Effector memory CD4-positive, alpha-beta T cell (primary cell): ENCODE measurements at regions not wholly inside any gene's neighbourhood (a gene's known extent, or its start where the extent isn't known, plus 50 kb on each side); places are given as distances from the start of the nearest gene placed in this dataset.

Experiments used
- DNase-seq, 3 donors: peaks; one replicate each; pipeline ENCODE4 v3.0.0-alpha.2; 2020
- H3K27ac ChIP-seq: 2 replicates; pipeline ENCODE4 v1.7.0; 2013; ENCODE audit warnings: mild to moderate bottlenecking, low read length, moderate library complexity; ENCODE audit not compliant: insufficient read depth, poor library complexity, severe bottlenecking
- H3K27me3 ChIP-seq: replicated peaks from 2 replicates; pipeline ENCODE4 v1.7.0; 2013; ENCODE audit warnings: mild to moderate bottlenecking, low read length; ENCODE audit not compliant: insufficient read depth, control insufficient read depth, poor library complexity, severe bottlenecking
- H3K36me3 ChIP-seq: 2 replicates; pipeline ENCODE4 v1.7.0; 2013; ENCODE audit warnings: mild to moderate bottlenecking, low read length, moderate library complexity; ENCODE audit not compliant: control insufficient read depth, insufficient read depth
- H3K4me1 ChIP-seq: 2 replicates; pipeline ENCODE4 v1.7.0; 2013; ENCODE audit warnings: low read length, mild to moderate bottlenecking; ENCODE audit not compliant: control insufficient read depth, insufficient read depth, poor library complexity, severe bottlenecking
- H3K4me3 ChIP-seq: 2 replicates; pipeline ENCODE4 v1.7.0; 2013; ENCODE audit warnings: low read length, low read depth, mild to moderate bottlenecking; ENCODE audit not compliant: insufficient read depth, poor library complexity, severe bottlenecking
- H3K9me3 ChIP-seq: 2 replicates; pipeline ENCODE4 v1.7.0; 2013; ENCODE audit warnings: mild to moderate bottlenecking, low read length, moderate library complexity; ENCODE audit not compliant: control insufficient read depth

DNA sequence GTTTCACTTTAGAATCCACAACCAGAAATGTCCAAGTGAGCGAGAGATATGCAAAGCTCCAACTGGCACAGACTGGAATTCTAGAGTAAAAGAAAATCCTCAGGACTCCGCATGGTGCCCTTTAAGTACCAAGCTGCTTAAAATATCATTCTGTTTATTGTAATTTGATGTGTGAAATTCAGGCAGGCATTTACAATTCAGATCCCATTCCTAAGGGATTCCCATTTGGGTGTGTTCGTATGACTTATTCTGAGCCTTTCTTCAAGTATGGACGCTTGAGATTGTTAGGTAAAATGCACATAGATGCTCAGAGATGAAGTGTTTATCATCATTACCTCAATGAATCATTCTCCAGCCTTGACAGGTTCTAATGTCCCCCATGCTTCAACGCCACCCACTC is 99.3 kb upstream of the EEF1E1 start:
- Histone ChIP-seq H3K36me3 (no peaks in the 10 kb centered on the region), H3K27ac (no peak overlapping the region), H3K4me1 (no peaks in the 10 kb centered on the region), H3K27me3 (no peaks in the 10 kb centered on the region), H3K4me3 (no peak overlapping the region), H3K9me3 (no peaks in the 10 kb centered on the region)
- no peak for DNase-seq

GRCh38 chr6:8200255-8200654 is 97.9 kb upstream of the EEF1E1 start:
- Histone ChIP-seq H3K4me1 (no peaks in the 10 kb centered on the region), H3K9me3 (no peaks in the 10 kb centered on the region)

DNA sequence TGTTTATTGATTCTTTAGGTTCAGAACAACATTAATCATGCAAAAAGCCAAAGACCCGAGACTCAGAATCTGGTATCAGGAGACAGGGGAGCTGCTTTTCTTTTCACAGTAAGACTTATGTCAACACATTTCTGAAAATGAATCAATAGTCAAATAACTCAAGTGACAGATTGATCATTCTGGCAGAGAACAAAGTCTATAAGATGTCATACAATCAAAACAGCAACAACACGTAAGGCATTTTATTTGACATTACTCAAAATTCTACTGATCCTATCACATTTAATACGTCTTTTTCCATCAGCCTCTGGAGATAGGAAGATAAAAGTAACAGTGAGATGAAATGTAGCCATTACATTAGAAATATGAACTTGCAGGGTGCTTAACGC is 93.4 kb upstream of the EEF1E1 start:
- no peak for DNase-seq
- no peaks in the 10 kb centered on the region for H3K4me1 ChIP-seq
- no peak overlapping the region for H3K4me3 ChIP-seq

More at GRCh38 chr6:8200255-8200654, 97.9 kb upstream of the EEF1E1 start:
- DNase-seq = no peak
- Histone ChIP-seq H3K27ac (no peak overlapping the region), H3K27me3 (no peaks in the 10 kb centered on the region), H3K4me3 (no peak overlapping the region), H3K36me3 (no peaks in the 10 kb centered on the region)

DNA sequence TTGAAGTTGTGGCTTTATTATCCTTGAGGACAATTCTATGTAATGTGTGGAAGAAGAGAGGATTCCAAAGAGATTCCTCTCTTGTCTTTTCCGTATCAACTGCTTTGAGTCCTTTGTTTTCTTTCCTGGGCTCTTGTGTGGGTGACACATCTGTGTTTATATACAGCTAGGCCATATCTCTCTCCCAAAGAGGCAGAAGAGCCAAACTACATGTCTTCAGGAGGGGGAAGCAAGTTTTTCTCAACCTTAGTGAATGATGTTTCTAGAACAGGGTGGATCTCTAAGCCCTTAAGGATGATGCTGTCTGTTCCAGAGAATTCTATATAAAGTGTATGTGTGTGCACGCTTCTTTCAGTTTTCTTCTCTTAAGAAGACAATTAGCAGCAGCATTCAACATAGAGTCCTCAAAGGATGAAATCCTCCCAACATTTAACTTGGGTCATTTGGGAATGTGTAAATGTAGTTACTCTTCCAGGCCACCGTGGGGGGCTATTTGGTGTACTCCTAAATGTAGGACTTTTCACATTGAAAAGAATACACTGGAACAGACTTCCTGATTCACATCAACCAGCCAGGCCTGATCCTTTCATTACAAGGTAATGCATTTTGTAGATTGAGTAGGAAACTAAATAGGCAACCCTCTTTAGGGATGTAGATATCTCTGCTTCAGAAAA is 92.8 kb upstream of the EEF1E1 start:
- no peak overlapping the region for H3K4me3 ChIP-seq
- no peaks in the 10 kb centered on the region for H3K9me3 ChIP-seq
- DNase-seq = no peak
- H3K27me3 ChIP-seq = no peaks in the 10 kb centered on the region
- H3K27ac ChIP-seq = no peak overlapping the region
- no peaks in the 10 kb centered on the region for H3K4me1 ChIP-seq
- H3K36me3 ChIP-seq = no peaks in the 10 kb centered on the region

More for the DNA sequence above, 93.4 kb upstream of the EEF1E1 start:
- no peaks in the 10 kb centered on the region for H3K27me3 ChIP-seq
- no peaks in the 10 kb centered on the region for H3K9me3 ChIP-seq
- no peaks in the 10 kb centered on the region for H3K36me3 ChIP-seq
- no peak overlapping the region for H3K27ac ChIP-seq

- Histone ChIP-seq H3K36me3 (no peaks in the 10 kb centered on the region), H3K27ac (no peak overlapping the region), H3K4me1 (no peaks in the 10 kb centered on the region), H3K4me3 (no peak overlapping the region), H3K27me3 (no peaks in the 10 kb centered on the region), H3K9me3 (no peaks in the 10 kb centered on the region)
- DNase-seq = no peak
Measured at GRCh38 chr6:8194490-8194889, 92.1 kb upstream of the EEF1E1 start.

- no peak for DNase-seq
- Histone ChIP-seq H3K4me1 (no peaks in the 10 kb centered on the region), H3K27me3 (no peaks in the 10 kb centered on the region), H3K36me3 (no peaks in the 10 kb centered on the region), H3K9me3 (no peaks in the 10 kb centered on the region), H3K4me3 (no peak overlapping the region), H3K27ac (no peak overlapping the region)
Measured at GRCh38 chr6:8193541-8193940, 91.2 kb upstream of the EEF1E1 start.

GRCh38 chr6:8192597-8192996 is 90.2 kb upstream of the EEF1E1 start:
- Histone ChIP-seq H3K27me3 (no peaks in the 10 kb centered on the region), H3K9me3 (no peaks in the 10 kb centered on the region), H3K27ac (no peak overlapping the region), H3K4me1 (no peaks in the 10 kb centered on the region), H3K36me3 (no peaks in the 10 kb centered on the region), H3K4me3 (no peak overlapping the region)
- DNase-seq = no peak

- Histone ChIP-seq H3K9me3 (no peaks in the 10 kb centered on the region), H3K4me3 (no peak overlapping the region), H3K4me1 (no peaks in the 10 kb centered on the region), H3K27me3 (no peaks in the 10 kb centered on the region), H3K36me3 (no peaks in the 10 kb centered on the region), H3K27ac (no peak overlapping the region)
- no peak for DNase-seq
Measured at GRCh38 chr6:8192067-8192466, 89.7 kb upstream of the EEF1E1 start.

GRCh38 chr6:8191629-8192028 is 89.3 kb upstream of the EEF1E1 start:
- Histone ChIP-seq H3K4me1 (no peaks in the 10 kb centered on the region), H3K4me3 (no peak overlapping the region), H3K36me3 (no peaks in the 10 kb centered on the region), H3K9me3 (no peaks in the 10 kb centered on the region), H3K27me3 (no peaks in the 10 kb centered on the region), H3K27ac (no peak overlapping the region)
- DNase-seq = no peak

DNA sequence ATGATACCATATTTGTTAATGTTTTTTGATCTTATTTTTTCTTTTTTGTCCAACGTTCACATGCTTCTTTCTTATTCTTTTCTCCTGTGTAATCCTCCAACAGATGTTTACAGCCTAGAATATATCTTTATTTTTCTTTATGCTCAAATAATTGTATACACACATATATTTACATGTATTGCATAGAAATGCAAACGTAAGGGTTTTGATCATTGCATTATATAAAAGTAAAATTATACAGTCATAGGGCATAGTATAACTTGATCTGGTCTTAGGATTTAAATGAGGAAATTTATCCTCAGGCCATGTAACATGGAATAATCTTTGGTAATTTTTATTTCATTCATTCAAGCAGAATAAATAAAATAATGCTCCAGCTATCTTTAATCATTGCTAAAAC is 84.9 kb upstream of the EEF1E1 start:
- Histone ChIP-seq H3K4me3 (no peak overlapping the region), H3K27me3 (no peaks in the 10 kb centered on the region), H3K27ac (no peak overlapping the region), H3K36me3 (no peaks in the 10 kb centered on the region), H3K4me1 (no peaks in the 10 kb centered on the region), H3K9me3 (no peaks in the 10 kb centered on the region)
- DNase-seq = no peak
